Spleen (tissue), 7 donors: ENCODE measurements at regions not wholly inside any gene's neighbourhood (a gene's known extent, or its start where the extent isn't known, plus 50 kb on each side); places are given as distances from the start of the nearest gene placed in this dataset.

Experiments used
- CTCF ChIP-seq, 11 experiments: fragments of 200-600 bp in 7 of 11; fragments of 450-650 bp in 4 of 11; sonication (generic) in 4 of 11; IDR thresholded peaks in 8 of 11; conservative IDR thresholded peaks in 3 of 11; 1 replicate in 7 of 11; 2 replicates in 4 of 11; pipeline versions ENCODE4 v1.4.0 to v1.8.0; 2016 to 2021; ENCODE audit warnings: antibody characterized with exemption in 11 of 11, inconsistent platforms in 4 of 11, mild to moderate bottlenecking in 1 of 11
- POLR2AphosphoS5 ChIP-seq, 3 donors: sonication (generic); formaldehyde crosslinking; IDR thresholded peaks; one replicate each; pipeline ENCODE4 v1.5.1; 2017; ENCODE audit warnings: antibody characterized with exemption in 3 of 3
- donor health status: DM: no; HTN: no; CAD: no; lungs with moderate emphysema.
- donor health status: DM: no; HTN: no; CAD: no.
- donor health status: DM: no; HTN: no; CAD: no.

DNA sequence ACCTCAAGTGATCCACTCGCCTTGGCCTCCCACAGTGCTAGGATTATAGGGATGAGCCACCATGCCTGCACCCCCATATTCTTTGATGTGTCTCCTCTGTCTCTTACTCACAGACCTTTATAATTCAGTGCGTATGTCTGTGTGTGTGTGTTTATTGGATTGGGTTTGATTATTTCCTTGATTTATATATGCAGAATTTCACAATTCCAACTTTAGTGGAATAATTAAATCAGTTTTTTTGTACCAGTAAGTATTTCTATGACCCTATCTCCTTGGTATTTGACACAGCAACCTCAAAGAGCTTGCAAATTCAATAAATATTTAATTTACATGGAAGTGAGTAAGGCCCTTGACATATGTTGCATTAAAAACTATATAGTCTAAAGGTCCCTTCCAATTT is 333.9 kb upstream of the ADAMTS5 start:
- TF ChIP-seq CTCF (IDR thresholded peaks at IDR 0.05 in 8 of 11, conservative IDR thresholded peaks at IDR 0.05 in 3 of 11) (no peak), POLR2AphosphoS5 (IDR thresholded peaks at IDR 0.05) (no peak)
